ENCODE measurements at regions not wholly inside any gene's neighbourhood (a gene's known extent, or its start where the extent isn't known, plus 50 kb on each side); places are given as distances from the start of the nearest gene placed in this dataset.

GRCh38 chr12:65535946-65536345, 257.5 kb downstream of the MSRB3 start:
- H3K27ac Mint-ChIP-seq = no peak overlapping the region
- DNase-seq (no peak), ATAC-seq (no peak)
- peaks cover 2% of the 10 kb centered on the region for H3K36me3 Mint-ChIP-seq (ENCODE audit: low read depth)
- peaks cover 24% of the 10 kb centered on the region for H3K9me3 Mint-ChIP-seq
- H3K4me3 Mint-ChIP-seq = no peak overlapping the region
- no peaks in the 10 kb centered on the region for H3K4me1 Mint-ChIP-seq
- no peaks in the 10 kb centered on the region for H3K27me3 Mint-ChIP-seq

GRCh38 chr12:65536351-65536750, 257.9 kb downstream of the MSRB3 start:
- peaks cover 2% of the 10 kb centered on the region for H3K36me3 Mint-ChIP-seq (ENCODE audit: low read depth)
- DNase-seq (no peak), ATAC-seq (no peak)
- H3K9me3 Mint-ChIP-seq = peaks cover 24% of the 10 kb centered on the region
- H3K27ac Mint-ChIP-seq = no peak overlapping the region
- H3K27me3 Mint-ChIP-seq = no peaks in the 10 kb centered on the region
- H3K4me3 Mint-ChIP-seq = no peak overlapping the region
- H3K4me1 Mint-ChIP-seq = no peaks in the 10 kb centered on the region

- no peak for ATAC-seq
- no peaks in the 10 kb centered on the region for H3K4me1 Mint-ChIP-seq
- no peak for DNase-seq
- H3K36me3 Mint-ChIP-seq (ENCODE audit: low read depth) = peaks cover 2% of the 10 kb centered on the region
- H3K27me3 Mint-ChIP-seq = no peaks in the 10 kb centered on the region
- H3K27ac Mint-ChIP-seq = no peak overlapping the region
- no peak overlapping the region for H3K4me3 Mint-ChIP-seq
- peaks cover 24% of the 10 kb centered on the region for H3K9me3 Mint-ChIP-seq
These were observed 258.6 kb downstream of the MSRB3 start for GRCh38 chr12:65536876-65537681.

GRCh38 chr12:65537978-65538377, 259.5 kb downstream of the MSRB3 start:
- peaks cover 2% of the 10 kb centered on the region for H3K36me3 Mint-ChIP-seq (ENCODE audit: low read depth)
- H3K4me3 Mint-ChIP-seq = no peak overlapping the region
- no peak for ATAC-seq
- peaks cover 24% of the 10 kb centered on the region for H3K9me3 Mint-ChIP-seq
- no peaks in the 10 kb centered on the region for H3K4me1 Mint-ChIP-seq
- H3K27ac Mint-ChIP-seq = no peak overlapping the region
- H3K27me3 Mint-ChIP-seq = no peaks in the 10 kb centered on the region
- DNase-seq = no peak

GRCh38 chr12:65539023-65539422, 260.5 kb downstream of the MSRB3 start:
- H3K4me1 Mint-ChIP-seq = no peaks in the 10 kb centered on the region
- no peaks in the 10 kb centered on the region for H3K27me3 Mint-ChIP-seq
- H3K9me3 Mint-ChIP-seq = peaks cover 24% of the 10 kb centered on the region
- no peak for ATAC-seq
- no peak for DNase-seq
- peaks cover 2% of the 10 kb centered on the region for H3K36me3 Mint-ChIP-seq (ENCODE audit: low read depth)
- no peak overlapping the region for H3K4me3 Mint-ChIP-seq
- no peak overlapping the region for H3K27ac Mint-ChIP-seq

- Mint-ChIP-seq H3K4me3 (no peak overlapping the region), H3K9me3 (peaks cover 24% of the 10 kb centered on the region), H3K4me1 (no peaks in the 10 kb centered on the region), H3K27me3 (no peaks in the 10 kb centered on the region), H3K27ac (no peak overlapping the region), H3K36me3 (ENCODE audit: low read depth) (peaks cover 2% of the 10 kb centered on the region)
- ATAC-seq (no peak), DNase-seq (no peak)
These were observed 261.7 kb downstream of the MSRB3 start for GRCh38 chr12:65540140-65540539.

GRCh38 chr12:65546528-65546927, 268.0 kb downstream of the MSRB3 start:
- no peak for ATAC-seq
- no peaks in the 10 kb centered on the region for H3K27me3 Mint-ChIP-seq
- H3K27ac Mint-ChIP-seq = no peak overlapping the region
- DNase-seq = no peak
- H3K4me1 Mint-ChIP-seq = no peaks in the 10 kb centered on the region
- H3K9me3 Mint-ChIP-seq = no peaks in the 10 kb centered on the region
- no peak overlapping the region for H3K4me3 Mint-ChIP-seq
- no peaks in the 10 kb centered on the region for H3K36me3 Mint-ChIP-seq (ENCODE audit: low read depth)

- no peaks in the 10 kb centered on the region for H3K9me3 Mint-ChIP-seq
- H3K36me3 Mint-ChIP-seq (ENCODE audit: low read depth) = no peaks in the 10 kb centered on the region
- H3K4me3 Mint-ChIP-seq = no peak overlapping the region
- H3K27me3 Mint-ChIP-seq = peaks cover 22% of the 10 kb centered on the region
- H3K27ac Mint-ChIP-seq = no peak overlapping the region
- ATAC-seq = peak; percentile 82
- peak; percentile 73 for DNase-seq
- no peaks in the 10 kb centered on the region for H3K4me1 Mint-ChIP-seq
These were observed 267.4 kb upstream of the HMGA2 start for GRCh38 chr12:65556676-65557437.

- H3K36me3 Mint-ChIP-seq (ENCODE audit: low read depth) = no peaks in the 10 kb centered on the region
- H3K4me1 Mint-ChIP-seq = no peaks in the 10 kb centered on the region
- ATAC-seq = no peak
- no peak overlapping the region for H3K4me3 Mint-ChIP-seq
- peaks cover 28% of the 10 kb centered on the region for H3K27me3 Mint-ChIP-seq
- H3K27ac Mint-ChIP-seq = no peak overlapping the region
- no peak for DNase-seq
- no peaks in the 10 kb centered on the region for H3K9me3 Mint-ChIP-seq
These were observed 266.7 kb upstream of the HMGA2 start for GRCh38 chr12:65557438-65558181.

- no peak overlapping the region for H3K4me3 Mint-ChIP-seq
- peaks cover 28% of the 10 kb centered on the region for H3K27me3 Mint-ChIP-seq
- DNase-seq (no peak), ATAC-seq (no peak)
- no peaks in the 10 kb centered on the region for H3K9me3 Mint-ChIP-seq
- H3K27ac Mint-ChIP-seq = no peak overlapping the region
- H3K4me1 Mint-ChIP-seq = no peaks in the 10 kb centered on the region
- H3K36me3 Mint-ChIP-seq (ENCODE audit: low read depth) = no peaks in the 10 kb centered on the region
These were observed 264.0 kb upstream of the HMGA2 start for GRCh38 chr12:65560286-65560685.

- ATAC-seq = no peak
- H3K4me3 Mint-ChIP-seq = no peak overlapping the region
- peaks cover 5% of the 10 kb centered on the region for H3K4me1 Mint-ChIP-seq
- H3K27ac Mint-ChIP-seq = no peak overlapping the region
- H3K9me3 Mint-ChIP-seq = no peaks in the 10 kb centered on the region
- DNase-seq = no peak
- peaks cover 22% of the 10 kb centered on the region for H3K27me3 Mint-ChIP-seq
- H3K36me3 Mint-ChIP-seq (ENCODE audit: low read depth) = no peaks in the 10 kb centered on the region
These were observed 262.4 kb upstream of the HMGA2 start for GRCh38 chr12:65561798-65562382.

GRCh38 chr12:65565601-65566560, 258.4 kb upstream of the HMGA2 start:
- no peaks in the 10 kb centered on the region for H3K9me3 Mint-ChIP-seq
- ATAC-seq (no peak), DNase-seq (no peak)
- H3K4me1 Mint-ChIP-seq = peaks cover 5% of the 10 kb centered on the region
- H3K27ac Mint-ChIP-seq = no peak overlapping the region
- peaks cover 25% of the 10 kb centered on the region for H3K27me3 Mint-ChIP-seq
- no peaks in the 10 kb centered on the region for H3K36me3 Mint-ChIP-seq (ENCODE audit: low read depth)
- H3K4me3 Mint-ChIP-seq = no peak overlapping the region

GRCh38 chr12:65566751-65567150, 257.5 kb upstream of the HMGA2 start:
- H3K27me3 Mint-ChIP-seq = peaks cover 23% of the 10 kb centered on the region
- no peak for ATAC-seq

More at GRCh38 chr12:65566751-65567150, 257.5 kb upstream of the HMGA2 start:
- Mint-ChIP-seq H3K36me3 (ENCODE audit: low read depth) (no peaks in the 10 kb centered on the region), H3K27ac (no peak overlapping the region), H3K4me1 (peaks cover 5% of the 10 kb centered on the region), H3K9me3 (no peaks in the 10 kb centered on the region), H3K4me3 (no peak overlapping the region)
- no peak for DNase-seq
